ENCODE measurements at regions not wholly inside any gene's neighbourhood (a gene's known extent, or its start where the extent isn't known, plus 50 kb on each side); places are given as distances from the start of the nearest gene placed in this dataset.

DNA sequence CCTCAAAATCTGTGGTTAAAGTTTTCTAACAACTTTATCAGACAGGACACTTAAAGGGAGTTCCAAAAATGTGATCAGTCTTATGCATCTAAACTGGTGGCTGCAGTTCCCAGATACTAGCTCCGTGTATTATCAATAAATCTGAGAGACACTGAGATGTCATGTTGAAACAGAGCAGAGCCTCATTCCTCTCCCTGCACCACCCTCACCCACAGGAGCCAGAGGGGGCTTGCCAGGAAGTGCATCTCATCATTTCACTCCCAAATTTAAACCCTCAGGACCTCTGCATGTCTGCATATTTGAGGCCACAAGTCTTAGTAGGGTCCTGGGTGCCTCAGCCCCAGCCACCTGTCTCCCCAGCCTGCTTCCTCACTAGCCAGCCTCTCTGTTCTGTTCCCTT is 167.4 kb upstream of the NTM start (continued):
- TF ChIP-seq PRDM1 (tag by site-specific recombination; IDR thresholded peaks at IDR 0.05) = no peak
- TF ChIP-seq, protein P1, sequence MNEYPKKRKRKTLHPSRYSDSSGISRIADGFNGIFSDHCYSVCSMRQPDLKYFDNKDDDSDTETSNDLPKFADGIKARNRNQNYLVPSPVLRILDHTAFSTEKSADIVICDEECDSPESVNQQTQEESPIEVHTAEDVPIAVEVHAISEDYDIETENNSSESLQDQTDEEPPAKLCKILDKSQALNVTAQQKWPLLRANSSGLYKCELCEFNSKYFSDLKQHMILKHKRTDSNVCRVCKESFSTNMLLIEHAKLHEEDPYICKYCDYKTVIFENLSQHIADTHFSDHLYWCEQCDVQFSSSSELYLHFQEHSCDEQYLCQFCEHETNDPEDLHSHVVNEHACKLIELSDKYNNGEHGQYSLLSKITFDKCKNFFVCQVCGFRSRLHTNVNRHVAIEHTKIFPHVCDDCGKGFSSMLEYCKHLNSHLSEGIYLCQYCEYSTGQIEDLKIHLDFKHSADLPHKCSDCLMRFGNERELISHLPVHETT (tag by site-specific recombination; IDR thresholded peaks at IDR 0.05) = no peak
- TF ChIP-seq, protein P2, sequence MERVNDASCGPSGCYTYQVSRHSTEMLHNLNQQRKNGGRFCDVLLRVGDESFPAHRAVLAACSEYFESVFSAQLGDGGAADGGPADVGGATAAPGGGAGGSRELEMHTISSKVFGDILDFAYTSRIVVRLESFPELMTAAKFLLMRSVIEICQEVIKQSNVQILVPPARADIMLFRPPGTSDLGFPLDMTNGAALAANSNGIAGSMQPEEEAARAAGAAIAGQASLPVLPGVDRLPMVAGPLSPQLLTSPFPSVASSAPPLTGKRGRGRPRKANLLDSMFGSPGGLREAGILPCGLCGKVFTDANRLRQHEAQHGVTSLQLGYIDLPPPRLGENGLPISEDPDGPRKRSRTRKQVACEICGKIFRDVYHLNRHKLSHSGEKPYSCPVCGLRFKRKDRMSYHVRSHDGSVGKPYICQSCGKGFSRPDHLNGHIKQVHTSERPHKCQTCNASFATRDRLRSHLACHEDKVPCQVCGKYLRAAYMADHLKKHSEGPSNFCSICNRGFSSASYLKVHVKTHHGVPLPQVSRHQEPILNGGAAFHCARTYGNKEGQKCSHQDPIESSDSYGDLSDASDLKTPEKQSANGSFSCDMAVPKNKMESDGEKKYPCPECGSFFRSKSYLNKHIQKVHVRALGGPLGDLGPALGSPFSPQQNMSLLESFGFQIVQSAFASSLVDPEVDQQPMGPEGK (tag by site-specific recombination; IDR thresholded peaks at IDR 0.05) = no peak

DNA sequence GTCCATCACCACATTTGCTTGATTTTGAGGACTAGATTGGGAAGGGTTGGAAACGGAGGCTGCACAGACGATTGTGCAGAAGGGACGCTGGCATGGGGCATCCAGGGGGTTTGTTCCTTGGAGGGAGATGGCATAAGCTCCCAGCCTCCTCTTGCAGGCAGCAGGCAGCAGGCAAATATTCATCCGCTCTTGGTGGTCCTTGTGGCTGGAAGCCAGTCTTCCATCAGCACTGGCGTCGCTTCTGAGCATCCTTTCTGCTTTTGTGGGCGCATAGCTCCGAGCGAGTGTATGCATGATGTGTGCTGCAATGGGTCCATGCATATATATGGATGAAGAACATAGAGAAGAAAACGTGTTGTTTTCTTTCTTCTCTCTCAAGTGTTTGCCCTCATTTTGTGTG is 166.1 kb upstream of the NTM start:
- H3K27ac ChIP-seq (ENCODE audit: extremely low read depth, low read depth, low read length) = no peak overlapping the region
- POLR2A ChIA-PET = no interaction called here
- CTCF ChIA-PET = interaction anchor here (0.6 kb wide), 2 partner anchors 26 to 1708 kb away, joined by 3 to 4 read pairs; no protein-coding TSS in a partner anchor
- TF ChIP-seq ZNF354C (tag by site-specific recombination; IDR thresholded peaks at IDR 0.05; ENCODE audit: borderline replicate concordance, low read depth) (no peak), SCRT2 (tag by site-specific recombination; IDR thresholded peaks at IDR 0.05) (no peak), ZNF433 (tag by site-specific recombination; IDR thresholded peaks at IDR 0.05; ENCODE audit: low read depth) (no peak), ZNF549 (tag by site-specific recombination; IDR thresholded peaks at IDR 0.05) (no peak), ZNF514 (tag by site-specific recombination; IDR thresholded peaks at IDR 0.05) (no peak), ZXDB (tag by site-specific recombination; IDR thresholded peaks at IDR 0.05) (no peak), KLF9 (tag by site-specific recombination; IDR thresholded peaks at IDR 0.05; ENCODE audit: low read depth) (no peak), ZNF571 (tag by site-specific recombination; IDR thresholded peaks at IDR 0.05) (no peak), RBAK (tag by site-specific recombination; IDR thresholded peaks at IDR 0.05) (no peak), ZNF223 (tag by site-specific recombination; IDR thresholded peaks at IDR 0.05) (no peak), REPIN1 (tag by site-specific recombination; IDR thresholded peaks at IDR 0.05; ENCODE audit: low read depth) (no peak), ZNF555 (tag by site-specific recombination; conservative IDR thresholded peaks at IDR 0.05) (no peak)
- no peak overlapping the region for H3K4me3 ChIP-seq (ENCODE audit: low read depth, low read length)
- H3K4me1 ChIP-seq (ENCODE audit: control insufficient read depth, insufficient read depth, low read length) = no peaks in the 10 kb centered on the region
- H3K9me3 ChIP-seq (ENCODE audit: control insufficient read depth, insufficient read depth, low read depth, low read length) = no peaks in the 10 kb centered on the region
- H3K36me3 ChIP-seq (ENCODE audit: control insufficient read depth in 2 of 2, insufficient read depth in 1 of 2, low read length in 2 of 2) = no peaks in the 10 kb centered on the region

DNA sequence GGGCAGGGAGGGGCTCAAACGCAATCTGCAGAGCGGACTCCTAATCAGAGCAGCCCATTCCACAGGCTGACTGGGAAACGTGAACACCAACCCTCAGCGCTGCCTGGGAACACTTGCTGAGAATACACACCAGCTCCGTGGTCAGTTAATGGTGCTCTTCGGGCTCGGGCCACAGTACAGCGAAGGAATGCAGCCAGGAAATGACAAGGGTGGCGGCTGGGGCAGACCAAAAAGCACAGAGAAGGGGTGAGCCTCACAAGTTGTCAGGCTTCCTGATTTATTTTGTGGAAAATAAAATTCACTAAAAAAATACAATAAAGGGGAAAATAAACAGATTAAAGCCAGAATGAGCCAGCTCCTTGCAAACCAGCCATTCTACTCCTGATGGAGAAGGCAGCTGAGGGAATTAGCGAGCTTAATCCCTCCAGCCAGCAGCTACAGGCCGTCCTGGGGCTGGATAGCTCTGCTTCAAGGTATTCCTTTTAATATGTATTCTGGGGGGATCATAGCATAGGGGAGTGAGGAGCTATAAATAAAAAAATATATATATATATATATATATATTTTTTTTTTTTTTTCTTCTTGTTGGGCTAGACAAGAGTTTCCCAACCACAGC is 165.5 kb upstream of the NTM start:
- H3K4me3 ChIP-seq (ENCODE audit: low read depth, low read length) = no peak overlapping the region
- H3K4me1 ChIP-seq (ENCODE audit: control insufficient read depth, insufficient read depth, low read length) = no peaks in the 10 kb centered on the region
- no peaks in the 10 kb centered on the region for H3K36me3 ChIP-seq (ENCODE audit: control insufficient read depth in 2 of 2, insufficient read depth in 1 of 2, low read length in 2 of 2)
- H3K27ac ChIP-seq (ENCODE audit: extremely low read depth, low read depth, low read length) = no peak overlapping the region
- ChIA-PET POLR2A (no interaction called here), CTCF (interaction anchor here (0.6 kb wide), 1 partner anchor 27 kb away, joined by 3 read pairs; no protein-coding TSS in a partner anchor)
- no peaks in the 10 kb centered on the region for H3K9me3 ChIP-seq (ENCODE audit: control insufficient read depth, insufficient read depth, low read depth, low read length)
- no peak for TF ChIP-seq ZNF664 (tag by site-specific recombination; IDR thresholded peaks at IDR 0.05)
- TF ChIP-seq, protein P3, sequence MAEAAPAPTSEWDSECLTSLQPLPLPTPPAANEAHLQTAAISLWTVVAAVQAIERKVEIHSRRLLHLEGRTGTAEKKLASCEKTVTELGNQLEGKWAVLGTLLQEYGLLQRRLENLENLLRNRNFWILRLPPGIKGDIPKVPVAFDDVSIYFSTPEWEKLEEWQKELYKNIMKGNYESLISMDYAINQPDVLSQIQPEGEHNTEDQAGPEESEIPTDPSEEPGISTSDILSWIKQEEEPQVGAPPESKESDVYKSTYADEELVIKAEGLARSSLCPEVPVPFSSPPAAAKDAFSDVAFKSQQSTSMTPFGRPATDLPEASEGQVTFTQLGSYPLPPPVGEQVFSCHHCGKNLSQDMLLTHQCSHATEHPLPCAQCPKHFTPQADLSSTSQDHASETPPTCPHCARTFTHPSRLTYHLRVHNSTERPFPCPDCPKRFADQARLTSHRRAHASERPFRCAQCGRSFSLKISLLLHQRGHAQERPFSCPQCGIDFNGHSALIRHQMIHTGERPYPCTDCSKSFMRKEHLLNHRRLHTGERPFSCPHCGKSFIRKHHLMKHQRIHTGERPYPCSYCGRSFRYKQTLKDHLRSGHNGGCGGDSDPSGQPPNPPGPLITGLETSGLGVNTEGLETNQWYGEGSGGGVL (tag by site-specific recombination; IDR thresholded peaks at IDR 0.05) = no peak
- no peak for TF ChIP-seq ZNF404 (tag by site-specific recombination; IDR thresholded peaks at IDR 0.05)
- no peak for TF ChIP-seq ZFP41 (tag by site-specific recombination; IDR thresholded peaks at IDR 0.05; ENCODE audit: borderline replicate concordance)
- TF ChIP-seq, protein P4, sequence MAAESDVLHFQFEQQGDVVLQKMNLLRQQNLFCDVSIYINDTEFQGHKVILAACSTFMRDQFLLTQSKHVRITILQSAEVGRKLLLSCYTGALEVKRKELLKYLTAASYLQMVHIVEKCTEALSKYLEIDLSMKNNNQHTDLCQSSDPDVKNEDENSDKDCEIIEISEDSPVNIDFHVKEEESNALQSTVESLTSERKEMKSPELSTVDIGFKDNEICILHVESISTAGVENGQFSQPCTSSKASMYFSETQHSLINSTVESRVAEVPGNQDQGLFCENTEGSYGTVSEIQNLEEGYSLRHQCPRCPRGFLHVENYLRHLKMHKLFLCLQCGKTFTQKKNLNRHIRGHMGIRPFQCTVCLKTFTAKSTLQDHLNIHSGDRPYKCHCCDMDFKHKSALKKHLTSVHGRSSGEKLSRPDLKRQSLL (tag by site-specific recombination; IDR thresholded peaks at IDR 0.05) = no peak
- TF ChIP-seq, protein P5, sequence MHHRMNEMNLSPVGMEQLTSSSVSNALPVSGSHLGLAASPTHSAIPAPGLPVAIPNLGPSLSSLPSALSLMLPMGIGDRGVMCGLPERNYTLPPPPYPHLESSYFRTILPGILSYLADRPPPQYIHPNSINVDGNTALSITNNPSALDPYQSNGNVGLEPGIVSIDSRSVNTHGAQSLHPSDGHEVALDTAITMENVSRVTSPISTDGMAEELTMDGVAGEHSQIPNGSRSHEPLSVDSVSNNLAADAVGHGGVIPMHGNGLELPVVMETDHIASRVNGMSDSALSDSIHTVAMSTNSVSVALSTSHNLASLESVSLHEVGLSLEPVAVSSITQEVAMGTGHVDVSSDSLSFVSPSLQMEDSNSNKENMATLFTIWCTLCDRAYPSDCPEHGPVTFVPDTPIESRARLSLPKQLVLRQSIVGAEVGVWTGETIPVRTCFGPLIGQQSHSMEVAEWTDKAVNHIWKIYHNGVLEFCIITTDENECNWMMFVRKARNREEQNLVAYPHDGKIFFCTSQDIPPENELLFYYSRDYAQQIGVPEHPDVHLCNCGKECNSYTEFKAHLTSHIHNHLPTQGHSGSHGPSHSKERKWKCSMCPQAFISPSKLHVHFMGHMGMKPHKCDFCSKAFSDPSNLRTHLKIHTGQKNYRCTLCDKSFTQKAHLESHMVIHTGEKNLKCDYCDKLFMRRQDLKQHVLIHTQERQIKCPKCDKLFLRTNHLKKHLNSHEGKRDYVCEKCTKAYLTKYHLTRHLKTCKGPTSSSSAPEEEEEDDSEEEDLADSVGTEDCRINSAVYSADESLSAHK (tag by site-specific recombination; IDR thresholded peaks at IDR 0.05) = no peak
- no peak for TF ChIP-seq ZNF747 (tag by site-specific recombination; IDR thresholded peaks at IDR 0.05)
- TF ChIP-seq, protein P6, sequence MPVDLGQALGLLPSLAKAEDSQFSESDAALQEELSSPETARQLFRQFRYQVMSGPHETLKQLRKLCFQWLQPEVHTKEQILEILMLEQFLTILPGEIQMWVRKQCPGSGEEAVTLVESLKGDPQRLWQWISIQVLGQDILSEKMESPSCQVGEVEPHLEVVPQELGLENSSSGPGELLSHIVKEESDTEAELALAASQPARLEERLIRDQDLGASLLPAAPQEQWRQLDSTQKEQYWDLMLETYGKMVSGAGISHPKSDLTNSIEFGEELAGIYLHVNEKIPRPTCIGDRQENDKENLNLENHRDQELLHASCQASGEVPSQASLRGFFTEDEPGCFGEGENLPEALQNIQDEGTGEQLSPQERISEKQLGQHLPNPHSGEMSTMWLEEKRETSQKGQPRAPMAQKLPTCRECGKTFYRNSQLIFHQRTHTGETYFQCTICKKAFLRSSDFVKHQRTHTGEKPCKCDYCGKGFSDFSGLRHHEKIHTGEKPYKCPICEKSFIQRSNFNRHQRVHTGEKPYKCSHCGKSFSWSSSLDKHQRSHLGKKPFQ (tag by site-specific recombination; IDR thresholded peaks at IDR 0.05) = no peak
- no peak for TF ChIP-seq ZNF133 (tag by site-specific recombination; IDR thresholded peaks at IDR 0.05)

All from HEK293 (cell line).